HG03103 (cell line): ENCODE measurements at regions not wholly inside any gene's neighbourhood (a gene's known extent, or its start where the extent isn't known, plus 50 kb on each side); places are given as distances from the start of the nearest gene placed in this dataset.

Experiments
- ATAC-seq: cut with Tn5 transposase; IDR thresholded peaks from one replicate; pipeline ENCODE4 v1.9.1; 2021; ENCODE audit warnings: low read depth; ENCODE audit not compliant: unreplicated experiment

DNA sequence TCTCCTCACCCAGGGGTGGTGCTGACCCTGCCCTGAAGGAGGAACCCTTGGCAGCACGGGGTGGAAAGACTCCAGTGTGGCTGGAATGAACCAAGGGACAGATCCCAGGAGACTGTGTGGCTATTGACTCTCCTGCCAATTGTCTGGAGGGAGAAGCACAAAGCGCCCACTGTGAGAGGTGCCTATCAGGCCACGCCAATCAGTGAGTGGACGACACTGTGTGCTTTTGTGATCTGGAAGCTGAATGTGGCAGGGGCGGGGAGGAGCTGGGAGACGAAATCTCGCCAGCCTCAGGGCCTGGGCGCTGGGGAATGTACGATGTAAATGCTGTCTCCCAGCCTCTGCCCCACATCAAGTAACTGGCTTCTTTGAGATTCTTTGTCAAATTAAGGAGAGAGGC is 167.1 kb downstream of the ZBTB18 start:
- ATAC-seq, result no peak

DNA sequence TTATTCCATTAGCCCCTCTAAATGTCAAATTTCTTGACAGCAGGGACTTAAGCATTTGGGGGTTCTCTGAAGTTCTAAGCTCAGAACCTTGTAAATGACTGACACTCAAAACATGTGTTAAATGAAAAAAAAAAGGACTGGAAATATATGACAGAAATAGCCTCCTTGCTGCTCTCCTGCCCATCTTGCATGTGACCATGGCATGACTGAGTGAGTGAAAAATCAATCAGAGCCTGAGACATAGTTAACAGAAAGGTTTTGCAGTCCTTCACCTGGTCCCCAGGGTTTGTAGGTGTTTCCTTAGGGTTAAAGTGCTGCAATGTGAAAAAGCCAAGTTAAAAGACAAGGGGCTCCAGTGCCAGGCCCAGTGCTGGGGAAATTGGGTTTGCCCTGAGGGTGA is 168.1 kb downstream of the ZBTB18 start:
- ATAC-seq, result no peak

DNA sequence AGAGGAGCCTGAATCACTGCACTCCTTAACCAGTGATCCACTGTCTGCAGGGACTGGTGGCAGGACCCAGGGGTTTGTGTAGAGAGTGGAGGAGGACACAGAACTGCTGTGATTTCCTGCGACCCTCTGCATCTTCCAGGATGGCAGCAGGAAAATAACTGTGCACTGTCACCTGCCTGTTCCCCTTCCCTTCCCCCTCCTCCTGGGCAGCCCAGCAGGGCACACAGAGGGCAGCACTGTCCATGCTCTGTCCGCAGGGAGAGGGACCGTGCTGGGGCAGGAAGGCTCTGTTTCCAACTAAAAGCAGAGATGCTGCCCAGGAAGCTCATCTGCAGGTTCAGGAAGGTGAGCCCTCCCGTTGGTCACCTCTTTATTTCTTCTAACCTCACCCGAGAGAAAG is 168.7 kb downstream of the ZBTB18 start:
- no peak for ATAC-seq

DNA sequence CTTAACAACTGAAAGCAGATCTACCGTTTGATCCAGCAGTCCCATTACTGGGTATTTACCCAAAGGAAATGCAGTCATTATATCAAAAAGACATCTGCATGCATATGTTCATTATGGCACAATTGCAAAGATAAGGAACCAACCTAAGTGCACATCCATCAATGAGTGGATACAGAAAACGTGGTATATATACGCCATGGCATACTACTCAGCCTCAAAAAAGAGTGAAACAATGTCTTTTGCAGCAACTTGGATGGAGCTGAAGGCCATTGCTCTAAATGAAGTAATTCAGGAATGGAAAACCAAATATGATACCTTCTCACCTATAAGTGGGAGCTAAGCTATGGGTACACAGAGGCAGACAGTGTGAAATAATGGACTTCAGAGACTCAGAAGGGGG is 169.3 kb downstream of the ZBTB18 start:
- ATAC-seq, result no peak

DNA sequence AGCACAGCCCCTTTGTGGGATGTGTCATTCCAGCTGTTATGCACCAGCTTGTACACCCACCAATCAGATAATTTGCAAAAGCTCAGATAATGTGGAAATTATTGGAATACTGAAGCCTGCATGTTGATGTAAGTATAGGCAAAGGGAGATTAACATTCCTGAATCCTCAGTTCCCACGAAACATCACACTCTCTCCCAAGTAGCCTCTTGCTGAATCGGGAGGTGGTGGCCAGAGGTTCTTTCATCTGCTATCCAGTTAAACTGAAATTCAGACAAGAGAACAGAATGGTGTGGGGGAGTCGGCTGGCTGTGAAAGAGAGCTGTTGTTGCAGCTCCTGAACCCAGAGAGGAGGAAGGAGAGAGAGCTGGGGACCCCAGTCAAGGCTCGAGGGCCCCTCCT is 170.9 kb downstream of the ZBTB18 start:
- ATAC-seq, result no peak

DNA sequence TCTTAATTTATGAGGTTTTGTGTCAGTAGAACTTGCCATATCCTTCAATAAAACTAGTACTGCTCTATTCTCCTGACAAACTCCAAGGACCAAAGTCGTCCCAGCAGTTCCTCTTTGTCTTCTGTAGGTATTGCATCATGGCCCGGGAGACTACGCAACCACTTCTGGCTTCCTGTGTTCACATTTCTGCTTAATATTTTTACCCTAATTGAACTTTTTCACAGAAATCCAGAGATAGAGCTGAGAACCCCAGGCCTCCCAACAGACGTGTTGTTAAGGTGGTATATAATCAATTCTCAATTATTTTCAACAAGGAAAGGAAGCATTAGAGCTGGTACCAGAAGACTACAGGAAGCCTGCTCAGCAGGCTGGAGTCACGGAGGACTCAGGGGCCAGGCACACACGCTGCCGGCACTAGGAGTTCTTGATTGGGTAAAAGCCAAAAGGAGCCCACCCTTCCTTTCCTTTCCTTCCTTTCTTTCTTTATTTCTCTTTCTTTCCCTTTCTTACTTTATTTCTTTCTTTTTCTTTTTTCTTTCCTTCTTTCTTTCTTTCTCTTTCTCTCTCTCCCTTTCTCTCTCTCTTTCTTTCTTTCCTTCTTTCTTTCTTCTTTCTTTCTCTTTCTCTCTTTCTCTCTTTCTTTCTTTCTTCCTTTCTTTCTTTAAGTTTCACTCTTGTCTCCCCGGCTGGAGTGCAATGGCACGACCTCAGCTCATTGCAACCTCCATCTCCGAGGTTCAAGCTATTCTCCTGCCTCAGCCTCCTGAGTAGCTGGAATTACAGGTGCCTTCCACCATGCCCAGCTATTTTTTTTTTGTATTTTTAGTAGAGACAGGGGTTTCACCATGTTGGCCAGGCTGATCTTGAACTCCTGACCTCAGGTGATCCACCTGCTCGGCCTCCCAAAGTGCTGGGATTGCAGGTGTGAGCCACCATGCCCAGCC is 173.7 kb downstream of the ZBTB18 start:
- no peak for ATAC-seq

DNA sequence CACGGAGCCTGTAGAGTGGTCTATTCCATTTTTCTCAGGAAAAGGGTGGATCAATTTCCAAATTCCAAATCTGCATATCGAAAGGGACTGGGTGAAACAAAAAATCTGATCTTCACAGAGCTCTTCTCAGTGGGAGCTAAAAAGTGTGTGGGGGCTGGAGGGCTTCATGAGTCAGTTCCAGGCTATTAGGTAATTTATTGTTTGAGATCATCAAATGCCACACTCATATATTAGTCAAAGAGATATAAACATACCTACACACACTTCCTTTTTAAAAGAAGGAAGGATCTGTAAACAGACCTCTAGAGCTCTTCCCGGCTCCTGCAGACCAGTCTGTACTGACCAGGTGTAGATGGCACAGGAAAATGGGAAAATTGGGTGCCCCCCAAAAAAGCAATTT is 175.4 kb downstream of the ZBTB18 start:
- no peak for ATAC-seq

DNA sequence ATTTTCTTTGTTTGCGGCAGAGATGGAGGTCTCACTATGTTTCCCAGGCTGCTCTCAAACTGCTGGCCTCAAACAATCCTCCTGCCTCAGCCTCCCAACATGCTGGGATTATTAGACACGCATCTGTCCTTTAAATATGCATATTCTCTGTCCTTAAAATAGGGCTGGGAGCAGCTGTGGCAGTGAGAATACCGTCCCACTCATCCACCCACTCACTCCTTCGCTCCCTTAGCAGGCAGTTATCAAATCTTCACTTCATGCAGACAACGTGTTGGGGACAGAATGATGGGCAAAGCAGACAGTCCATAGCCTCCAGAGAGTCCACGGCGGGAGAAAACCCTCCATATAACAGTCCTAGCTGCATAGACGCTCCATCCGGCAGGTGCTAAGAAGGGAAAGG is 179.4 kb downstream of the ZBTB18 start:
- ATAC-seq, result no peak

DNA sequence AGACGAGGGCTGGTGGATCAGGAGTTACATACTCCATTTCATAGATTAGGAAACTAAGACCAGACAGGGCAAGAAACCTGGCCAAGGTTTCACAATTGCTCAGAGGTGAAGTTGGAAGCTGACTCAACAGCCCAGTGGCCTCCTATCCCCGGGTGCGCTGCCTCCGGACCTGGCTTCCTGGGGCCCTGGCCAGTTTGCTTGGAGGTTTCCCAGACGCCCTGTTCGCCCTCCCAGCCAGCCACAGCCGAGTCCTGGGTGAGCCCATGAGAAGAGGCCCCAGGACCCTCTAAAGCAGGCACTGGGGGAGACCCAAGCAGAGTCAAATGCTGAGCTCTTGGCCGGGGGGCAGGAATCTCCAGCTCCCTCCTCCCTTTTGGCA is 180.1 kb downstream of the ZBTB18 start:
- no peak for ATAC-seq

DNA sequence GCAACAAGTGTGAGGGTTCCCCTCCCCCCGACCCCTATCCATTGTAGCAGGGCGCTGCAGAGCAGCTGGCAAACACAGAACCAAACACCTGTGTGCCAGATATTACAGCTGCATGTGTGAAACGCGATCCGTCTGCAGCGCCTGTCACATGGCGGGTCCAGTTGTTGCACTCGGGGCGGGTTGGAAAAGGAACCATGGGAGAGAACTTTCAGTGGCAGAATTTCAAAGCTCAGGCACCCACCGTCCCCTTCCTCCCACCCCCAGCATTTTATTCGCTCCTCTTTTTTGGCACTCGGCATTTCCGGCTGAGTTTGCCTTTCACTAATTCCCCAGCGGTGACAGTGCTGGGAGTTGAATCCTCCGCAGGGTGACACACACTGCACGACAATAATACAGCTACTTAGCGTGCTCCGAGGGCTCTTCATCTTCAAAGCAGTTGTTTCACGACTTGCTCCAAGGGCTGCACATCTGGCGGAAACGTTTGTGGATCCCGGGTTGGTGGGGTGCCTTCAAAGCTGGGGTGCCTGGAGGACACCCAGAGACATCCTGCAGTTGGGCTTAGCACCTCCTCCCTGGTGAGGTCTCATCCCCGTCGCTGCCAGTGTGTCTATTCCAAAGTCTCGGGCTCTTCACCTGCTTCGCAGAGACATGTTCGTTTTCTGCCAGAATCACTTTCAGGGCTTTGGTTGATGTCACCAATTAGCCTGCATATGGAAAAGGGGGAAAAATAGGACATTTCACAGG is 180.7 kb downstream of the ZBTB18 start:
- no peak for ATAC-seq

DNA sequence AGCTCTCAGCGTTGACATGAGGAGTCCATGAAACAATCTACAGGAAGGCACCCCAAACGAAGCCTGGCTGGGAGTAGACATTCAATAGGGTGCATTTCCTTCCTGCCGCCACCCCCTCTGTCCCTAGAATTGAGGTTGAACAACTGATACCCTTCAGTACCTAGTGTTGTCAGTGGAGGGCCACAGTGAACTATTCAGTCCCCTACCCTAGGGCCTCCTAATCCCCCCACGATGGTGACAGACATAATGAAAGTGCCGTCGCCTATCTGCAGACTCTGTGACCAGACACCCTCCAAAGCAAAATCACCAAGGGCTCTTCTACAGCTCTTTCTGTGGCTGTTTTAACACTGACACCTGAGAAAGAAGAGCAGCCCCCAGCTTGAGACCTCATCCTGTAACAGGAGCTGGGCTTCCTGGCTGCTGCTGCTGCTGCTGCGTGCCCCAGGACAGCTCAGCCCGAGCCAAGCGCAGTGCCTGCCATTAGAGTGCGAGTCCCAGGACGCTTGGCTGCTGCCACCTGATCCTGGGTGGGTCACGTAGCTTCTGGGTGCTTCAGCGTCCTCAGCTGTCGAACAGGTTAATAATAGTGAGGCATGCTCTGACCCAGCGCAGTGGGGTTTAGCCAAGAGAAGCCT is 183.0 kb downstream of the ZBTB18 start:
- ATAC-seq, result no peak

DNA sequence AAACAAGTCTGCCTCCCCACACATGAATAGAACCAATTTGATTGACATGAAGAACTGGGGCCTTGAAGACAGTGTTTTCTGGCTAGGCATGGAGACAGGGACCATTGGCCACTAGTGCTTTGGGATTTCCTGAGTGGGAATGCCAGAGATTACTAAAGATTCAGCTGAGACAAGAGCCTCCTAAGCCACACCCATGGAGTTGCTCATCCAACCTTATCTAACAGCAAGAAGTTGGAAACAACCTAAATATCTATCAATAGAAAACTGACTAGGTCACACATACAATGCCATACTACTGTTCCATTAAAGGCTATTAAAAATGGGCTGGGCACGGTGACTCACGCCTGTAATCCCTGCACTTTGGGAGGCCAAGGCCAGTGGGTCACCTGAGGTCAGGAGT is 184.1 kb downstream of the ZBTB18 start:
- no peak for ATAC-seq

DNA sequence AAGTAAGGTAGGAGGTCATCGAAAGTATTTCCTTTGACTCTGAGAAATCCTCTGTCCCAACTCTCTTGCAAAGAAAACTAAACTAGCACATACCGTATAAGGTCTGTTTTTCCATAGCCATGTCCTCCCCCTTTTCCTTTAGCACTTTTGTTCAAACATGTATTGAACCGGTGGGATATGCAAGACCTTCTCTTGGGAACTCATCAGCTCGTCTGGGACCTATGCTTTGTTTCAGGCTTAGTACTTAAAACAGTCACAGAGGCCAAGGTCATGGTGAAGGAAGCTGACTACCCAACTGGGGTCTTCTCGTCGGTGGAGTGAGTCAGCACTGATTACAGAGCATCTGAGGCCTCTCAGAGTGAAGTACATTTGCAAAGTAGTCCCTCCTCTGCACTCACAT is 185.0 kb downstream of the ZBTB18 start:
- ATAC-seq, result no peak

DNA sequence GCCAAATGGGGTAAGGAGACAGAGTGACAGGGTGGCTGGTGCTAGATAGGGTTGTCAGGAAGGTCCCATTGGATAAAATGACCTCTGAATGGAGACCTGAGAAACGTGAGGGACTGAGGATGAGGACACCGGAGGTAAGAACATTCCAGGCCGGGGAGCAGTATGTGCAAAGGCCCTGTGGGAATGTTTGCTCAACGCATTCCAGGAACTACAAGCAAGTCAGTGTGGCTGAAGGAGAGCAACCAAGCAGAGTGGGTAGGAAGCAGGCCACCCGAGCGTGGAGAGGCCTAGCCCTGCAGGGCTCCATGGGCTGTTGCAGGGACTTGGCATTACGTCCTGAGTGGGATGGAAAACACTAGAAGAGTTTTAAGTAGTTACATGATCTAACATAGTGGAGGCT is 185.6 kb downstream of the ZBTB18 start:
- ATAC-seq, result no peak

DNA sequence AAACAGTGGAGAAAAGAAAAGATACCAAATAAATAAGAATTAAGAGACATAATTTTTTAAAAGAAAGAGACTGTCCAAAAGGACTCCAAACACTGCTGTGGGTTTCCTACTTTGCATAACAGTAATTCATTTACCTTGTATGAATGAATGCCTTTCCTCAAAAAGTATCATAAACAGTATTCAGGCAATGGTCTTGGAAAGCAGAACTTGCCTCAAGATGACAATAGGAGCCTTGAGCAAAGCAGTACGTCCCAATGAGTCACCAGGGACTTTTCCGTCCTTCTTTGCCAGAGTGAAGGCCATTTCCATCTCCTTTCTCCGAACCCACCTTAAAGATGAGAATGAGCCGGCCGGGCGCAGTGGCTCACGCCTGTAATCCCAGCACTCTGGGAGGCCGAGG is 186.4 kb downstream of the ZBTB18 start:
- no peak for ATAC-seq

DNA sequence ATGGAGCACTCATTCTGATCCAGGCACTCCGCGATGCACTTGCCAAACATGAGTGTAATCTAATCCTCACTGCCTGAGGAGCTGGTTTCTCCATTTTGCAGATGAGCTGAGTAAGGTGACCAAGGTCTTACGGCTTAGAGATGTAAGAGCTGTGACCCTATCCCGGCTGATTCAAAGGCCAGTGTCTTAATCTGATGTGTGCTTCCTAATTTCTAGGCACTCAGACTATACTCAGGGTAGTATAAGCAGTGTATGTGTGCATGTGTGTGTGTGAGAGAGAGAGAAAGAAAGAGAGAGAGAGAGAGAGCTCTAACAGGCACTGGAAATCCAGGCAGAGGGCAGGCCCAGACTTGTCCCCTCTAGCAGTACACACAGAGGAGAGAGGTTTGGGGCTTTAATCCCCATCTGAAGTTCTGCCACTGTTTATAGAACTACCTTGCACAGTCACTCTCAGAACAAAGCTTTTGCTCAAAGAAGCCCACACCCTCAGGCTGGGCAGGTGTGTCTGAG is 188.2 kb downstream of the ZBTB18 start:
- no peak for ATAC-seq

DNA sequence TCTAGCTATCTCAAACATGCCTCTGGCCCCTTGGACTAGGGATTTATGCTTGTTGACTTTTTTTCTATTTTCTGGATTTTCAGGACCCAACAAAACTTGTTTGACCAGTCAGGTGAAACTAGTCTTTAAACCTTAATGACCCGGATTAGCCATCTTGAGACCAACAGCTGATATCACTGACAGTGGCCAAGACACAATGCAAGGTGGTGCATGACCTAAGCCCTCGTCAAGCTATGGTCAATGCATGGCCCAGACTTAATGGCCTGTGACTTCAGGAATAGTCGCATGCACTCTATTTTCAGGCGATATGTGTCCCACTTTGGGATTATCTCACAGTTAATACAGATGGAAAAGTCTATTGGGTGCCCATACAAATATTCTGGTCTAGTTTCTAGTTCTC is 190.4 kb downstream of the ZBTB18 start:
- ATAC-seq, result no peak

DNA sequence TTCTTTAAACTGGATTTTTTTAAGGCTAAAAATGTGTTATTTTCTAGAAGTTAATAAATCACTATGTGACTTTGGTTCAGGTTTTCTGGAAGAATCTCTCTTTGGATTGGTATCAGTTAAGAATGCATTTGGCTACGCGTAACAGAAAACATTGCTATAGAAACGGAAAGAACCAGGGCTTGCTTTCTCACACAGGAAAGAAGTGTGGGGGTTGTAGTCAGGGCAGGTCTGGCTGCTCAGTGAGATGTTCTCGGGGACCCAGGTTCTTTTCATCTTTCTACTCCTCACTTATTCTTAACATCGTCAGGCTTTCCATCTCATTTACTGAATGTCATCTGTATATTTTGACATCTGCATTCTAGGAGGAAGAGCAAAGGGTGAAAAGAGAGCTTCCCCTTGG is 191.4 kb downstream of the ZBTB18 start:
- peak; percentile 49 for ATAC-seq

DNA sequence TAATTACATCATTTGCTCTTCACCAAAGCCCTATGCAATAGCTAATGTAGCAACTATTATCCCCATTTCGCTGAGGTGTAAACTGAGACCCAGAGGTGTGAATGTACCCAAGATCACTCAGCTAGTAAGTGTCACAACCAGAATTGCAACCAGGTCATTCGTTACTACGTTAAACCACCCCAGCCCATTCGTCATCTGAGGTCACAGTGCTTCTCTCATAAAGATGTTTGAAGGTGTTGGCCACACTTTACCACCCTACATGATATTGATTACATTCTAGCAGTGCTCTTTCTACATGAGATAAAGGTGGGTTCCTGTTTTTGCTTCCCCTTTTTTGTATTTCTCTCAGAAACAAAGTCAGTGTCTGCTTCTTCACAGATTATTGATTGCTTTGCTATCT is 195.3 kb downstream of the ZBTB18 start:
- no peak for ATAC-seq

DNA sequence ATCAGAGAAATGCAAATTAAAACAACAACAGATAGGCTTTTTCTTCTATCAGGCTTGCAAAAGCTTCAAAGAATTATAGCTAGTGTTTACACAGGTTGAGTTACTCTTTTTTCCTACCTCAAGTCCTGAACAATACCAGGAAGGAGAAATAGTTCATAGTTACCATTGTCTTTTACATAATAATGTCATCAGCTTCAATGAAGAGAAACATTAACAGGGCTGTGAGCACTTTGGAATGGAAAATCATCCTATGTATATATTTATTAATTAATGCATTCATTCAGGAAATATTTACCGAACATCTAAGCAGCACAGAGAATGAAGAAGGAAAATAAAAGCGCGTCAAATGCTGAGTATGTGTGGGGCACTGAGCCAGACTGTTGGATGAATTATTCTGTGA is 197.3 kb downstream of the ZBTB18 start:
- ATAC-seq, result no peak

DNA sequence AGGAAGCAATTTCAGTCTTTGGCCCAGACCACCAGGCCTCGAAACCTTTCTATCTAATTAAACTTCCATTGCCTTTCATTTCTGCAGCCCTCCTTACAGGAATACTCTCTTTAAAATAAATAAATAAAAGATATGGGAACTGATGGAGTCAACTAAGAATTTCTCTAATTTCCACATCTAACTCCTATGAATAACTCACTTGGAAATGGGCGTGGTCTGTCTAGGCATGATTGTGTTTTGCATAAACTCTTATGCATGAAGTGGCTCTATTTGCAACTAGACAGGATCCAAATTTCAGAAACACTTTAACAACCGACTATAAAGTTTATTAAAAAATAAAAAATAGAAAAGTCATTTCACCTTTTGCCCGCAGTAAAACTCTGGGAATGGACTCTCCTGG is 199.5 kb downstream of the ADSS2 start:
- no peak for ATAC-seq
